ENCODE measurements at regions not wholly inside any gene's neighbourhood (a gene's known extent, or its start where the extent isn't known, plus 50 kb on each side); places are given as distances from the start of the nearest gene placed in this dataset.

- POLR2A ChIA-PET, result no interaction called here
- CTCF ChIA-PET, result no interaction called here
- no peak for TF ChIP-seq CTCF (IDR thresholded peaks at IDR 0.05)
- no peak overlapping the region for H3K27ac Mint-ChIP-seq
- H3K4me1 Mint-ChIP-seq (ENCODE audit: low read depth), result no peaks in the 10 kb centered on the region
- DNase-seq, result no peak
- intact Hi-C loops (cut with micrococcal nuclease), result no loop called here
- H3K4me3 Mint-ChIP-seq, result no peak overlapping the region
- no peaks in the 10 kb centered on the region for H3K27me3 Mint-ChIP-seq
- ATAC-seq, result no peak
- H3K9me3 Mint-ChIP-seq, result peaks cover 15% of the 10 kb centered on the region
- H3K36me3 Mint-ChIP-seq (ENCODE audit: low read depth), result no peaks in the 10 kb centered on the region
Measured at GRCh38 chr7:46663025-46663424, 742.0 kb upstream of the IGFBP3 start.

- H3K27ac Mint-ChIP-seq, result no peak overlapping the region
- TF ChIP-seq CTCF (IDR thresholded peaks at IDR 0.05), result no peak
- H3K9me3 Mint-ChIP-seq, result peaks cover 12% of the 10 kb centered on the region
- no peaks in the 10 kb centered on the region for H3K4me1 Mint-ChIP-seq (ENCODE audit: low read depth)
- no peaks in the 10 kb centered on the region for H3K27me3 Mint-ChIP-seq
- ChIA-PET POLR2A (no interaction called here), CTCF (no interaction called here)
- DNase-seq, result no peak
- no peak for ATAC-seq
- H3K36me3 Mint-ChIP-seq (ENCODE audit: low read depth), result no peaks in the 10 kb centered on the region
- H3K4me3 Mint-ChIP-seq, result no peak overlapping the region
- intact Hi-C loops (cut with micrococcal nuclease), result no loop called here
Measured at GRCh38 chr7:46661431-46661830, 740.4 kb upstream of the IGFBP3 start.

GRCh38 chr7:46660402-46660980 is 739.4 kb upstream of the IGFBP3 start:
- CTCF ChIA-PET, result no interaction called here
- no peak for ATAC-seq
- intact Hi-C loops (cut with micrococcal nuclease), result no loop called here
- DNase-seq, result no peak
- H3K4me1 Mint-ChIP-seq (ENCODE audit: low read depth), result no peaks in the 10 kb centered on the region
- H3K27me3 Mint-ChIP-seq, result no peaks in the 10 kb centered on the region
- H3K9me3 Mint-ChIP-seq, result peaks cover 10% of the 10 kb centered on the region
- POLR2A ChIA-PET, result interaction anchor here (0.6 kb wide), 1 partner anchor 714 kb away, joined by 3 read pairs; no protein-coding TSS in a partner anchor
- H3K27ac Mint-ChIP-seq, result no peak overlapping the region
- no peaks in the 10 kb centered on the region for H3K36me3 Mint-ChIP-seq (ENCODE audit: low read depth)
- H3K4me3 Mint-ChIP-seq, result no peak overlapping the region
- TF ChIP-seq CTCF (IDR thresholded peaks at IDR 0.05), result no peak

GRCh38 chr7:46658281-46658680 is 737.2 kb upstream of the IGFBP3 start:
- DNase-seq, result no peak
- no peak overlapping the region for H3K27ac Mint-ChIP-seq
- no peaks in the 10 kb centered on the region for H3K27me3 Mint-ChIP-seq
- no peaks in the 10 kb centered on the region for H3K4me1 Mint-ChIP-seq (ENCODE audit: low read depth)
- no peaks in the 10 kb centered on the region for H3K36me3 Mint-ChIP-seq (ENCODE audit: low read depth)
- H3K9me3 Mint-ChIP-seq, result peaks cover 13% of the 10 kb centered on the region
- POLR2A ChIA-PET, result no interaction called here
- ATAC-seq, result no peak
- no peak for TF ChIP-seq CTCF (IDR thresholded peaks at IDR 0.05)
- CTCF ChIA-PET, result no interaction called here
- intact Hi-C loops (cut with micrococcal nuclease), result no loop called here
- no peak overlapping the region for H3K4me3 Mint-ChIP-seq

- H3K36me3 Mint-ChIP-seq (ENCODE audit: low read depth), result no peaks in the 10 kb centered on the region
- ATAC-seq, result no peak
- H3K9me3 Mint-ChIP-seq, result peaks cover 9% of the 10 kb centered on the region
- H3K4me3 Mint-ChIP-seq, result no peak overlapping the region
- intact Hi-C loops (cut with micrococcal nuclease), result no loop called here
- H3K27me3 Mint-ChIP-seq, result no peaks in the 10 kb centered on the region
- POLR2A ChIA-PET, result no interaction called here
- H3K27ac Mint-ChIP-seq, result no peak overlapping the region
- no peak for TF ChIP-seq CTCF (IDR thresholded peaks at IDR 0.05)
- no peak for DNase-seq
- CTCF ChIA-PET, result interaction anchor here (1.1 kb wide), 1 partner anchor 93 kb away, joined by 3 read pairs; no protein-coding TSS in a partner anchor
- H3K4me1 Mint-ChIP-seq (ENCODE audit: low read depth), result no peaks in the 10 kb centered on the region
Measured at GRCh38 chr7:46654546-46655443, 733.7 kb upstream of the IGFBP3 start.
